GM23338 (cell line): ENCODE measurements at regions not wholly inside any gene's neighbourhood (a gene's known extent, or its start where the extent isn't known, plus 50 kb on each side); places are given as distances from the start of the nearest gene placed in this dataset.

Experiments
- ATAC-seq: fragments of 200-7000 bp; cut with Tn5 transposase; 3 replicates; pipeline ENCODE4 v1.9.1; 2020
- DNase-seq: peaks from one replicate; pipeline ENCODE4 v3.0.0-alpha.2; 2015; ENCODE audit warnings: low spot score
- H2AFZ ChIP-seq: fragments of 200-600 bp; sonication (generic); 2 replicates; pipeline ENCODE4 v1.8.0; 2016; ENCODE audit warnings: antibody characterized with exemption, mild to moderate bottlenecking, moderate library complexity
- H3F3A ChIP-seq: fragments of 200-600 bp; sonication (generic); replicated peaks from 2 replicates; pipeline ENCODE4 v1.8.0; 2017; ENCODE audit warnings: antibody characterized with exemption, mixed run types, low read depth
- H3K27ac ChIP-seq: fragments of 200-600 bp; sonication (generic); 2 replicates; pipeline ENCODE4 v1.6.1; 2016; ENCODE audit warnings: low read depth
- H3K27me3 ChIP-seq: fragments of 200-600 bp; sonication (generic); 2 replicates; pipeline ENCODE4 v1.8.0; 2016; ENCODE audit warnings: mild to moderate bottlenecking, mixed run types, moderate library complexity; ENCODE audit not compliant: insufficient read depth
- H3K36me3 ChIP-seq: fragments of 200-600 bp; sonication (generic); 2 replicates; pipeline ENCODE4 v1.8.0; 2016; ENCODE audit warnings: mild to moderate bottlenecking; ENCODE audit not compliant: insufficient read depth
- H3K4me1 ChIP-seq: fragments of 200-600 bp; sonication (generic); 2 replicates; pipeline ENCODE4 v1.8.0; 2016; ENCODE audit warnings: mild to moderate bottlenecking, moderate library complexity; ENCODE audit not compliant: insufficient read depth
- H3K4me2 ChIP-seq: fragments of 200-600 bp; sonication (generic); 2 replicates; pipeline ENCODE4 v1.7.1; 2017; ENCODE audit warnings: mixed run types
- H3K4me3 ChIP-seq: fragments of 200-600 bp; sonication (generic); 2 replicates; pipeline ENCODE4 v1.6.1; 2016; ENCODE audit warnings: mixed run types
- H3K79me2 ChIP-seq: fragments of 200-600 bp; sonication (generic); replicated peaks from 2 replicates; pipeline ENCODE4 v1.8.0; 2017; ENCODE audit warnings: mild to moderate bottlenecking; ENCODE audit not compliant: insufficient read depth
- H3K9me2 ChIP-seq: fragments of 200-600 bp; sonication (generic); 2 replicates; pipeline ENCODE4 v1.8.0; 2017; ENCODE audit not compliant: insufficient read depth
- H4K20me1 ChIP-seq: fragments of 200-600 bp; sonication (generic); replicated peaks from 2 replicates; pipeline ENCODE4 v1.8.0; 2017; ENCODE audit warnings: mild to moderate bottlenecking; ENCODE audit not compliant: insufficient read depth
- H3K27ac Mint-ChIP-seq: 2 replicates; pipeline ENCODE4 v1.8.0; 2020; ENCODE audit warnings: inconsistent platforms, mild to moderate bottlenecking, moderate library complexity, mixed read lengths
- H3K27me3 Mint-ChIP-seq: 3 replicates; pipeline ENCODE4 v1.8.0; 2022; ENCODE audit warnings: low read depth, mild to moderate bottlenecking, moderate library complexity, mixed read lengths, inconsistent platforms; ENCODE audit not compliant: insufficient read depth, poor library complexity
- H3K36me3 Mint-ChIP-seq: 3 replicates; pipeline ENCODE4 v1.8.0; 2021; ENCODE audit warnings: low read depth, mild to moderate bottlenecking, inconsistent platforms, moderate library complexity, mixed read lengths
- H3K4me1 Mint-ChIP-seq: 3 replicates; pipeline ENCODE4 v1.8.0; 2020; ENCODE audit warnings: mild to moderate bottlenecking, inconsistent platforms, mixed read lengths
- H3K4me3 Mint-ChIP-seq: 3 replicates; pipeline ENCODE4 v1.8.0; 2021; ENCODE audit warnings: moderate library complexity, mild to moderate bottlenecking, inconsistent platforms, mixed read lengths
- H3K9me3 Mint-ChIP-seq: 3 replicates; pipeline ENCODE4 v1.8.0; 2020; ENCODE audit warnings: moderate library complexity, mild to moderate bottlenecking, inconsistent platforms, mixed read lengths
- CREB1 ChIP-seq: fragments of 250-450 bp; sonication (Bioruptor Pico); IDR thresholded peaks from 2 replicates; pipeline ENCODE4 v1.5.0; 2020; ENCODE audit warnings: low read depth, mild to moderate bottlenecking, moderate library complexity
- EZH2 ChIP-seq: fragments of 200-600 bp; sonication (generic); IDR thresholded peaks from one replicate; pipeline ENCODE4 v1.8.0; 2017; ENCODE audit warnings: antibody characterized with exemption, mild to moderate bottlenecking, low read depth; ENCODE audit not compliant: unreplicated experiment
- EZH2phosphoT487 ChIP-seq: fragments of 200-600 bp; sonication (generic); IDR thresholded peaks from one replicate; pipeline ENCODE4 v1.8.1; 2018; ENCODE audit warnings: antibody characterized with exemption; ENCODE audit not compliant: unreplicated experiment
- NANOG ChIP-seq: IDR thresholded peaks from 2 replicates; pipeline ENCODE4 v1.6.1; 2016; ENCODE audit warnings: antibody characterized with exemption, borderline replicate concordance
- POLR2AphosphoS5 ChIP-seq: IDR thresholded peaks from 2 replicates; pipeline ENCODE4 v1.6.1; 2016; ENCODE audit warnings: antibody characterized with exemption, low read depth
- STAT1 ChIP-seq: IDR thresholded peaks from one replicate; pipeline ENCODE4 v1.6.1; 2016; ENCODE audit warnings: antibody characterized with exemption; ENCODE audit not compliant: unreplicated experiment
- ZNF331 ChIP-seq: fragments of 250-450 bp; sonication (Bioruptor Pico); IDR thresholded peaks from 2 replicates; pipeline ENCODE4 v1.5.0; 2020; ENCODE audit warnings: low read depth, mild to moderate bottlenecking, moderate library complexity
- TF ChIP-seq, protein P1 (sequence below), 2 experiments: fragments of 200-600 bp in 1 of 2; sonication (generic) in 1 of 2; conservative IDR thresholded peaks; 2 replicates each; pipeline versions ENCODE4 v1.5.1 to v1.6.1; 2016 to 2017; ENCODE audit warnings: antibody characterized with exemption in 2 of 2, low read depth in 2 of 2, mild to moderate bottlenecking in 2 of 2, moderate library complexity in 1 of 2
- TF ChIP-seq, protein P2 (sequence below): IDR thresholded peaks from 2 replicates; pipeline ENCODE4 v1.6.1; 2016; ENCODE audit warnings: antibody characterized with exemption
- TF ChIP-seq, protein P3 (sequence below): IDR thresholded peaks from one replicate; pipeline ENCODE4 v1.6.1; 2018; ENCODE audit warnings: antibody characterized with exemption; ENCODE audit not compliant: unreplicated experiment

DNA sequence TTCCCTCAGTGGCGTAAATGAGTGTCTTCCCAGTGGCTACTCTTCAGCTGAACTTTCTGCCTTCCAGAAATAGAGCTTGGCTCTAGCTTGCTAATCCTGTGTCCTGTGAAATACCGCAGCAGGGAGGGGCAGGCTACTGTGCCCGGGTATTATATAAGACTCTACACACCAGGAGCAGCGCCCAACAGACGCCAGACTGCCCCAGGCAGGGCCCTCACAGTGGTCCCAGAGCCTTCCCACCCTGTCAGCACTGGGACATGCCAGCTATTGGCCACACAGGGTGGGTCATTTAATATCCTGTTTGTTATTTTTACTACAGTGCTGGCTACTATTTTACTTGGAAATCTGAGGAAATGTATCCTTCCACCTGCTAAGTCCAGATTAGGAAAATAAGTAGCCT, 121.0 kb downstream of the FEM1C start:
- no peaks in the 10 kb centered on the region for H3K79me2 ChIP-seq
- H3K27ac Mint-ChIP-seq = no peak overlapping the region
- no peak overlapping the region for H3K27ac ChIP-seq
- no peak overlapping the region for H3K4me3 Mint-ChIP-seq
- H3K4me3 ChIP-seq = no peak overlapping the region
- no peaks in the 10 kb centered on the region for H3K27me3 Mint-ChIP-seq
- peaks cover 2% of the 10 kb centered on the region; the same call in 1 of the 3 replicates for H3K9me3 Mint-ChIP-seq
- no peaks in the 10 kb centered on the region for H3K36me3 Mint-ChIP-seq
- H3K4me1 ChIP-seq = peaks cover 19% of the 10 kb centered on the region; the same call in 1 of the 2 replicates
- DNase-seq = no peak
- 0 out of 2 replicates have a peak, but pooled peaks cover 5% of the 10 kb centered on the region for H3K9me2 ChIP-seq
- ATAC-seq = no peak; the same call in 2 of the 3 replicates
- TF ChIP-seq EZH2 (no peak), ZNF331 (no peak), POLR2AphosphoS5 (no peak), STAT1 (no peak), NANOG (no peak), CREB1 (CRISPR knock-in tag) (no peak)
- TF ChIP-seq, protein P1, sequence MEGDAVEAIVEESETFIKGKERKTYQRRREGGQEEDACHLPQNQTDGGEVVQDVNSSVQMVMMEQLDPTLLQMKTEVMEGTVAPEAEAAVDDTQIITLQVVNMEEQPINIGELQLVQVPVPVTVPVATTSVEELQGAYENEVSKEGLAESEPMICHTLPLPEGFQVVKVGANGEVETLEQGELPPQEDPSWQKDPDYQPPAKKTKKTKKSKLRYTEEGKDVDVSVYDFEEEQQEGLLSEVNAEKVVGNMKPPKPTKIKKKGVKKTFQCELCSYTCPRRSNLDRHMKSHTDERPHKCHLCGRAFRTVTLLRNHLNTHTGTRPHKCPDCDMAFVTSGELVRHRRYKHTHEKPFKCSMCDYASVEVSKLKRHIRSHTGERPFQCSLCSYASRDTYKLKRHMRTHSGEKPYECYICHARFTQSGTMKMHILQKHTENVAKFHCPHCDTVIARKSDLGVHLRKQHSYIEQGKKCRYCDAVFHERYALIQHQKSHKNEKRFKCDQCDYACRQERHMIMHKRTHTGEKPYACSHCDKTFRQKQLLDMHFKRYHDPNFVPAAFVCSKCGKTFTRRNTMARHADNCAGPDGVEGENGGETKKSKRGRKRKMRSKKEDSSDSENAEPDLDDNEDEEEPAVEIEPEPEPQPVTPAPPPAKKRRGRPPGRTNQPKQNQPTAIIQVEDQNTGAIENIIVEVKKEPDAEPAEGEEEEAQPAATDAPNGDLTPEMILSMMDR (conservative IDR thresholded peaks at IDR 0.05; ENCODE audit: low read depth in 2 of 2) = no peak
- TF ChIP-seq, protein P2, sequence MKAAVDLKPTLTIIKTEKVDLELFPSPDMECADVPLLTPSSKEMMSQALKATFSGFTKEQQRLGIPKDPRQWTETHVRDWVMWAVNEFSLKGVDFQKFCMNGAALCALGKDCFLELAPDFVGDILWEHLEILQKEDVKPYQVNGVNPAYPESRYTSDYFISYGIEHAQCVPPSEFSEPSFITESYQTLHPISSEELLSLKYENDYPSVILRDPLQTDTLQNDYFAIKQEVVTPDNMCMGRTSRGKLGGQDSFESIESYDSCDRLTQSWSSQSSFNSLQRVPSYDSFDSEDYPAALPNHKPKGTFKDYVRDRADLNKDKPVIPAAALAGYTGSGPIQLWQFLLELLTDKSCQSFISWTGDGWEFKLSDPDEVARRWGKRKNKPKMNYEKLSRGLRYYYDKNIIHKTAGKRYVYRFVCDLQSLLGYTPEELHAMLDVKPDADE = no peak
- TF ChIP-seq, protein P3, sequence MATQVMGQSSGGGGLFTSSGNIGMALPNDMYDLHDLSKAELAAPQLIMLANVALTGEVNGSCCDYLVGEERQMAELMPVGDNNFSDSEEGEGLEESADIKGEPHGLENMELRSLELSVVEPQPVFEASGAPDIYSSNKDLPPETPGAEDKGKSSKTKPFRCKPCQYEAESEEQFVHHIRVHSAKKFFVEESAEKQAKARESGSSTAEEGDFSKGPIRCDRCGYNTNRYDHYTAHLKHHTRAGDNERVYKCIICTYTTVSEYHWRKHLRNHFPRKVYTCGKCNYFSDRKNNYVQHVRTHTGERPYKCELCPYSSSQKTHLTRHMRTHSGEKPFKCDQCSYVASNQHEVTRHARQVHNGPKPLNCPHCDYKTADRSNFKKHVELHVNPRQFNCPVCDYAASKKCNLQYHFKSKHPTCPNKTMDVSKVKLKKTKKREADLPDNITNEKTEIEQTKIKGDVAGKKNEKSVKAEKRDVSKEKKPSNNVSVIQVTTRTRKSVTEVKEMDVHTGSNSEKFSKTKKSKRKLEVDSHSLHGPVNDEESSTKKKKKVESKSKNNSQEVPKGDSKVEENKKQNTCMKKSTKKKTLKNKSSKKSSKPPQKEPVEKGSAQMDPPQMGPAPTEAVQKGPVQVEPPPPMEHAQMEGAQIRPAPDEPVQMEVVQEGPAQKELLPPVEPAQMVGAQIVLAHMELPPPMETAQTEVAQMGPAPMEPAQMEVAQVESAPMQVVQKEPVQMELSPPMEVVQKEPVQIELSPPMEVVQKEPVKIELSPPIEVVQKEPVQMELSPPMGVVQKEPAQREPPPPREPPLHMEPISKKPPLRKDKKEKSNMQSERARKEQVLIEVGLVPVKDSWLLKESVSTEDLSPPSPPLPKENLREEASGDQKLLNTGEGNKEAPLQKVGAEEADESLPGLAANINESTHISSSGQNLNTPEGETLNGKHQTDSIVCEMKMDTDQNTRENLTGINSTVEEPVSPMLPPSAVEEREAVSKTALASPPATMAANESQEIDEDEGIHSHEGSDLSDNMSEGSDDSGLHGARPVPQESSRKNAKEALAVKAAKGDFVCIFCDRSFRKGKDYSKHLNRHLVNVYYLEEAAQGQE = no peak
- peaks cover 20% of the 10 kb centered on the region for H3K4me1 Mint-ChIP-seq
- H4K20me1 ChIP-seq = no peaks in the 10 kb centered on the region
- H3K36me3 ChIP-seq = no peaks in the 10 kb centered on the region
- no peak overlapping the region for H3K4me2 ChIP-seq
- no peaks in the 10 kb centered on the region for H3K27me3 ChIP-seq
- H3F3A ChIP-seq = no peaks in the 10 kb centered on the region
- peak overlapping the region; percentile 66; the same call in 1 of the 2 replicates for H2AFZ ChIP-seq

DNA sequence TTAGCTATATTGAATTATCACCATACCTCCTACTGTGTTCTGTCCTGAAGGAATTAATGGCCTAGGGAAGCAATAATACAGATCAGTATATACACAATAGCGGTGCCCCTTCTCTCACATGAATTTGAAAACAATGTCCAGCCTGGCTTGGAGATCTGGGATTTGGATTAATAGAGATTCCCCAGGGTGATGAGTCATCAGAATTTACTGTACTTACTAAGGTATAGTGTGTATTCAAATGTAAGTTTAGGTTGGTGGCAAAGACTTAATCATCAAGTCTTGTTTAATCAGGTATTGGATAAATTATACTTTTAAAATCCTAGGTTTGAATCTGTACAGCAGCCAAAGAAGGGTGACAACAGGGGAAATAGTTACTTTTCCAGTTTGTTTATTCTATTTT, 121.5 kb downstream of the FEM1C start:
- H3F3A ChIP-seq = no peaks in the 10 kb centered on the region
- peaks cover 2% of the 10 kb centered on the region; the same call in 1 of the 3 replicates for H3K9me3 Mint-ChIP-seq
- H3K9me2 ChIP-seq = 0 out of 2 replicates have a peak, but pooled peaks cover 5% of the 10 kb centered on the region
- H3K27ac ChIP-seq = no peak overlapping the region
- no peaks in the 10 kb centered on the region for H3K36me3 ChIP-seq
- H3K4me1 Mint-ChIP-seq = peaks cover 18% of the 10 kb centered on the region
- no peak overlapping the region for H3K27ac Mint-ChIP-seq
- no peaks in the 10 kb centered on the region for H3K79me2 ChIP-seq
- H3K4me1 ChIP-seq = peaks cover 18% of the 10 kb centered on the region; the same call in 1 of the 2 replicates
- no peaks in the 10 kb centered on the region for H4K20me1 ChIP-seq
- no peak overlapping the region for H2AFZ ChIP-seq
- no peaks in the 10 kb centered on the region for H3K27me3 Mint-ChIP-seq
- no peak overlapping the region for H3K4me2 ChIP-seq
- ATAC-seq (no peak), DNase-seq (no peak)
- no peak overlapping the region for H3K4me3 ChIP-seq
- H3K27me3 ChIP-seq = no peaks in the 10 kb centered on the region
- no peak overlapping the region for H3K4me3 Mint-ChIP-seq
- no peaks in the 10 kb centered on the region for H3K36me3 Mint-ChIP-seq
- no peak for TF ChIP-seq ZNF331
- TF ChIP-seq STAT1 = no peak
- TF ChIP-seq, protein P2 = no peak
- TF ChIP-seq, protein P1 (conservative IDR thresholded peaks at IDR 0.05; ENCODE audit: low read depth in 2 of 2) = no peak
- TF ChIP-seq EZH2phosphoT487 = no peak
